WTC11 (cell line): ENCODE measurements at regions not wholly inside any gene's neighbourhood (a gene's known extent, or its start where the extent isn't known, plus 50 kb on each side); places are given as distances from the start of the nearest gene placed in this dataset.

Experiments
- ATAC-seq: fragments of 200-7000 bp; cut with Tn5 transposase; 2 replicates; pipeline ENCODE4 v1.10.0; 2021; ENCODE audit warnings: mild to moderate bottlenecking, moderate library complexity
- CTCF ChIA-PET: fragments of 300-600 bp; sonication (Branson Sonifier 250); formaldehyde crosslinking; loops from one replicate; lab custom pipeline; 2021; ENCODE audit warnings: antibody characterized with exemption; lab: Charles Lee
- POLR2A ChIA-PET: fragments of 350-600 bp; sonication (Branson Sonifier 250); formaldehyde crosslinking; loops from one replicate; lab custom pipeline; 2021; ENCODE audit warnings: antibody characterized with exemption; lab: Charles Lee
- DNase-seq: peaks from one replicate; pipeline ENCODE4 v3.0.0; 2021; ENCODE audit warnings: low spot score
- H3K27ac Mint-ChIP-seq: 2 replicates; pipeline ENCODE4 v1.8.0; 2021; ENCODE audit warnings: mixed read lengths
- H3K27me3 Mint-ChIP-seq: 2 replicates; pipeline ENCODE4 v1.8.0; 2021; ENCODE audit warnings: low read depth, mild to moderate bottlenecking, moderate library complexity, mixed read lengths
- H3K36me3 Mint-ChIP-seq: 2 replicates; pipeline ENCODE4 v1.8.0; 2021; ENCODE audit warnings: mixed read lengths
- H3K4me1 Mint-ChIP-seq: 2 replicates; pipeline ENCODE4 v1.8.0; 2022; ENCODE audit warnings: mixed read lengths
- H3K4me3 Mint-ChIP-seq: 2 replicates; pipeline ENCODE4 v1.8.0; 2021; ENCODE audit warnings: mild to moderate bottlenecking, moderate library complexity, mixed read lengths
- H3K9me3 Mint-ChIP-seq: 2 replicates; pipeline ENCODE4 v1.8.0; 2021; ENCODE audit warnings: mixed read lengths
- AR ChIP-seq: fragments of 250-450 bp; sonication (Bioruptor Pico); IDR thresholded peaks from 2 replicates; pipeline ENCODE4 v1.9.0; 2021; ENCODE audit warnings: mild to moderate bottlenecking
- GTF2I ChIP-seq: fragments of 250-450 bp; sonication (Bioruptor Pico); conservative IDR thresholded peaks from 2 replicates; pipeline ENCODE4 v1.4.0; 2021; ENCODE audit warnings: mild to moderate bottlenecking
- IRF2 ChIP-seq: sonication (generic); formaldehyde crosslinking; IDR thresholded peaks from 2 replicates; pipeline ENCODE4 v1.8.0; 2022; ENCODE audit warnings: low read depth, missing genetic modification reagents, borderline replicate concordance
- PRDM15 ChIP-seq: sonication (generic); formaldehyde crosslinking; IDR thresholded peaks from 2 replicates; pipeline ENCODE4 v1.8.0; 2022; ENCODE audit warnings: missing genetic modification reagents
- SOX15 ChIP-seq: fragments of 250-450 bp; sonication (Bioruptor Pico); IDR thresholded peaks from 2 replicates; pipeline ENCODE4 v1.9.0; 2021; ENCODE audit warnings: mild to moderate bottlenecking
- ZBTB21 ChIP-seq: sonication (generic); formaldehyde crosslinking; IDR thresholded peaks from 2 replicates; pipeline ENCODE4 v1.8.1; 2023; ENCODE audit warnings: mild to moderate bottlenecking, missing genetic modification reagents, borderline replicate concordance
- ZNF138 ChIP-seq: sonication (generic); formaldehyde crosslinking; conservative IDR thresholded peaks from 2 replicates; pipeline ENCODE4 v1.8.1; 2022; ENCODE audit warnings: mild to moderate bottlenecking, moderate library complexity, missing genetic modification reagents
- ZNF317 ChIP-seq: sonication (generic); formaldehyde crosslinking; IDR thresholded peaks from 2 replicates; pipeline ENCODE4 v1.8.1; 2023; ENCODE audit warnings: low read depth, mild to moderate bottlenecking, moderate library complexity, missing genetic modification reagents, borderline replicate concordance
- ZNF416 ChIP-seq: fragments of 250-450 bp; sonication (Bioruptor Pico); IDR thresholded peaks from 2 replicates; pipeline ENCODE4 v1.9.0; 2021; ENCODE audit warnings: mild to moderate bottlenecking, inconsistent platforms
- ZNF423 ChIP-seq: fragments of 250-450 bp; sonication (Bioruptor Pico); IDR thresholded peaks from 2 replicates; pipeline ENCODE4 v2.1.2; 2022; ENCODE audit warnings: mild to moderate bottlenecking, moderate library complexity
- TF ChIP-seq, protein P1 (sequence below): sonication (generic); formaldehyde crosslinking; IDR thresholded peaks from 2 replicates; pipeline ENCODE4 v1.8.1; 2022; ENCODE audit warnings: low read depth, mild to moderate bottlenecking, moderate library complexity, missing genetic modification reagents, borderline replicate concordance

DNA sequence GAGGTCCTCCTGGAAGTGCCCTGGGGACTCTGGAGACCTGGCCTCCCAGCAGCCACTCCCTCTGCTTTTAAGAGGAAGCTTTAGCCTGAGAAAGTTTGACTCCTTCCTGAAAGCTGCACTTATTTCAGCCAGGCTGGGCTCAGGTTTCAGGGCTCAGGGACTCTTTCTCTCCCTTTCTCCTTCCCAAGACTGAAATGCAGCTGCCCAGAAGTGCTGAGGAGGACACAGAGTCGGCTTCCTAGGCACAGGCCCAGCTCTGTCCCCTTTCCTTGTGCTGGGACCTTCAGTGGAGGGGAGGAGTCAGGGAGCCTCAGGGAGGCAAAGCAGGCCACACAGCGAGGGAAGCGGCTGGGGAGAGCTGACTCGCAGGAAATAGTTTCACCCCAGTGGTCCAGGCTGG is 137.3 kb downstream of the NAV1 start (continued):
- TF ChIP-seq ZBTB21 (CRISPR knock-in tag) (no peak), ZNF416 (CRISPR knock-in tag) (no peak), ZNF138 (CRISPR knock-in tag) (no peak)
- TF ChIP-seq, protein P1, sequence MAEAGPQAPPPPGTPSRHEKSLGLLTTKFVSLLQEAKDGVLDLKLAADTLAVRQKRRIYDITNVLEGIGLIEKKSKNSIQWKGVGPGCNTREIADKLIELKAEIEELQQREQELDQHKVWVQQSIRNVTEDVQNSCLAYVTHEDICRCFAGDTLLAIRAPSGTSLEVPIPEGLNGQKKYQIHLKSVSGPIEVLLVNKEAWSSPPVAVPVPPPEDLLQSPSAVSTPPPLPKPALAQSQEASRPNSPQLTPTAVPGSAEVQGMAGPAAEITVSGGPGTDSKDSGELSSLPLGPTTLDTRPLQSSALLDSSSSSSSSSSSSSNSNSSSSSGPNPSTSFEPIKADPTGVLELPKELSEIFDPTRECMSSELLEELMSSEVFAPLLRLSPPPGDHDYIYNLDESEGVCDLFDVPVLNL = no peak

- POLR2A ChIA-PET = interaction anchor here (0.9 to 1.5 kb wide), 4 partner anchors 24 to 68 kb away, joined by 3 to 10 read pairs (median 4); no protein-coding TSS in a partner anchor
- TF ChIP-seq SOX15 (CRISPR knock-in tag) (no peak), PRDM15 (CRISPR knock-in tag) (no peak)
- TF ChIP-seq, all 79 proteins: peak for 0
- H3K4me1 Mint-ChIP-seq = peaks cover 67% of the 10 kb centered on the region
- CTCF ChIA-PET = interaction anchor here (0.8 to 2.5 kb wide), 16 partner anchors 8 to 241 kb away, joined by 3 to 15 read pairs (median 5); no protein-coding TSS in a partner anchor
- H3K9me3 Mint-ChIP-seq = peaks cover 3% of the 10 kb centered on the region
- no peaks in the 10 kb centered on the region for H3K27me3 Mint-ChIP-seq
- no peak for ATAC-seq
- no peak overlapping the region for H3K27ac Mint-ChIP-seq
- peaks cover 6% of the 10 kb centered on the region for H3K36me3 Mint-ChIP-seq
- no peak for DNase-seq
- no peak overlapping the region for H3K4me3 Mint-ChIP-seq
Measured at GRCh38 chr1:201676641-201677040, 137.7 kb downstream of the NAV1 start.

DNA sequence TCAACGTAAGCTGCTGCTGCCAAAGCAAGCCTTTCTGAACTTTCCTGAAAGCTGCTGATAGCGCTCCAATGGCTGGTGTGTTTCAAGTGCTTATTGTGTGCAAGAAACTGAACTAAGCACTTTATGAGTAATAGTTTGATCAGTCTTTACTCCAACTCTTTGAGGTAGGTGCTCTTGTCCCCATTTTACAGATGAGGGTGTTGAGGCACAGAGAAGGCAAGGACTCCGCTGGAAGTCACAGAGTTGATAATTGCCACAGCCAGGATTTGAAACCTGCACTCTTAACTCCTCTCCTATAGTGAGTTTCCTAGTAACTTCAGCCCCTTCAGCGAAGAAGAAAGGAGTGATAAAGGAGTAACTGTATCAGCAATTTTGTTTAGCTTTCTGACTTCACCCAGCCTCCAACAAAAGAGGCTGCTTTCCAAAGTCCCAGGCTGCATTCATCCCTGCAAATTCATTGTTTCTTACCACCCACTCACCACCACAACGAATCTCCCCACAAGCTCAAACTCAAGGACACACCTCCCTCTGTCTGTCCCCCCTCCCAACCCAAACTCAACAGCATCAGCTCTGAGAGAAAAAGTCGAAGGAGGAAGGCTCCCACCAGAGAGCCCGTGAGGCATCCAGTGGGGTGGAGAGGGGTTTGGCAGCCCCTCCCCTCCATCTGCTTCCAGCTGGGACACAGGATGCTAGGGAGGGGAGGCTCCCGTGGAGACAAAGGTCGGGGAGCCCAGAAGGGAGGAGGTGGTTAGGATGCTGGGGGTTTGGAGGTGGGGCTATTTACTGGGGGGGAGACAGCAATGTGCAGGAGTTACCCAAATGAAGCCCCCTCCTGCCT is 139.6 kb downstream of the NAV1 start:
- Mint-ChIP-seq H3K36me3 (peaks cover 6% of the 10 kb centered on the region), H3K27me3 (no peaks in the 10 kb centered on the region), H3K9me3 (peaks cover 3% of the 10 kb centered on the region), H3K27ac (peak overlapping the region; percentile 73), H3K4me3 (peak overlapping the region; percentile 38), H3K4me1 (peaks cover 77% of the 10 kb centered on the region)
- TF ChIP-seq GTF2I = peak; percentile 88
- peak; percentile 77 for TF ChIP-seq ZNF423
- no peak for TF ChIP-seq AR (CRISPR knock-in tag)
- ATAC-seq (peak; percentile 80), DNase-seq (peak; percentile 57)
- ChIA-PET CTCF (interaction anchor here (0.6 to 2.5 kb wide), 10 partner anchors 23 to 242 kb away, joined by 3 to 11 read pairs (median 4); no protein-coding TSS in a partner anchor), POLR2A (interaction anchor here (0.6 to 1.6 kb wide), 3 partner anchors 28 to 1895 kb away, joined by 3 to 4 read pairs (median 3); no protein-coding TSS in a partner anchor)

GRCh38 chr1:201681375-201681774 is 142.4 kb downstream of the NAV1 start:
- ATAC-seq (no peak), DNase-seq (no peak)
- TF ChIP-seq IRF2 (no peak), ZNF317 (CRISPR knock-in tag) (no peak)
- no peak overlapping the region for H3K4me3 Mint-ChIP-seq
- ChIA-PET CTCF (interaction anchor here (0.6 to 0.9 kb wide), 2 partner anchors 112 to 121 kb away, joined by 3 read pairs; no protein-coding TSS in a partner anchor), POLR2A (no interaction called here)
- H3K4me1 Mint-ChIP-seq = peaks cover 83% of the 10 kb centered on the region
- H3K27ac Mint-ChIP-seq = no peak overlapping the region
- peaks cover 3% of the 10 kb centered on the region for H3K9me3 Mint-ChIP-seq
- H3K27me3 Mint-ChIP-seq = no peaks in the 10 kb centered on the region
- peaks cover 6% of the 10 kb centered on the region for H3K36me3 Mint-ChIP-seq
